Right lobe of liver (tissue), 6 donors: ENCODE measurements at regions not wholly inside any gene's neighbourhood (a gene's known extent, or its start where the extent isn't known, plus 50 kb on each side); places are given as distances from the start of the nearest gene placed in this dataset.
"Not testable (repeated sequence)": the region's sequence is repeated elsewhere in the genome, so short reads cannot be mapped to it uniquely, and the experiment has no call there.

ENCODE experiments used
- ATAC-seq, 4 donors: fragments of 200-7000 bp; cut with Tn5 transposase; one replicate each; pipeline ENCODE4 v1.9.1; 2020; ENCODE audit warnings: mild to moderate bottlenecking in 4 of 4, moderate library complexity in 4 of 4
- DNase-seq, 3 donors: peaks; one replicate each; pipeline ENCODE4 v3.0.0-alpha.2; 2020
- H3K27ac ChIP-seq, 3 donors: fragments of 200-600 bp; one replicate each; pipeline ENCODE4 v1.8.0; 2022
- H3K27me3 ChIP-seq, 2 donors: fragments of 200-600 bp; one replicate each; pipeline ENCODE4 v1.8.0; 2022
- H3K36me3 ChIP-seq, 4 donors: fragments of 200-600 bp; sonication (generic) in 1 of 4; one replicate each; pipeline versions ENCODE4 v1.5.1 to v1.8.0; 2017 to 2022; ENCODE audit warnings: control low read depth in 1 of 4
- H3K4me1 ChIP-seq, 4 donors: fragments of 200-600 bp; sonication (generic) in 1 of 4; one replicate each; pipeline versions ENCODE4 v1.5.1 to v1.8.0; 2017 to 2022; ENCODE audit warnings: control low read depth in 1 of 4
- H3K4me3 ChIP-seq, 3 donors: fragments of 200-600 bp; one replicate each; pipeline ENCODE4 v1.8.0; 2022
- H3K9me3 ChIP-seq, 4 donors: fragments of 200-600 bp; sonication (generic) in 1 of 4; one replicate each; pipeline versions ENCODE4 v1.5.1 to v1.8.0; 2017 to 2022; ENCODE audit warnings: control low read depth in 1 of 4
- POLR2A ChIP-seq: fragments of 450-650 bp; IDR thresholded peaks from one replicate; pipeline ENCODE4 v1.6.1; 2017; ENCODE audit warnings: antibody characterized with exemption, mild to moderate bottlenecking
- WGBS: methylation state at CpG from one replicate; pipeline ENCODE4 v1.1.6; 2018; ENCODE audit warnings: low coverage, low lambda C conversion rate; ENCODE audit not compliant: insufficient coverage; ENCODE audit errors: missing lambda C conversion rate; 5-methylcytosine and 5-hydroxymethylcytosine counted together
- intact Hi-C, 2 donors: fragments of 100-400 bp; cut with DNase I; formaldehyde crosslinking; loops; one replicate each; pipeline versions ENCODE4 v1.11.2 to v1.14.1; 2022
- TF ChIP-seq, protein P1 (sequence below), 4 donors: fragments of 200-600 bp in 3 of 4; fragments of 450-650 bp in 1 of 4; IDR thresholded peaks; one replicate each; pipeline versions ENCODE4 v1.5.1 to v1.8.0; 2016 to 2022; ENCODE audit warnings: antibody characterized with exemption in 4 of 4, mild to moderate bottlenecking in 2 of 4
- donor health status: DM: no; HTN: yes; CAD: no.
- donor health status: DM: no; HTN: no; CAD: no.
- donor health status: DM: no; HTN: no; CAD: no.
- donor health status: DM: no; HTN: yes; CAD: no.
- donor health status: DM: no; HTN: yes; CAD: no.

DNA sequence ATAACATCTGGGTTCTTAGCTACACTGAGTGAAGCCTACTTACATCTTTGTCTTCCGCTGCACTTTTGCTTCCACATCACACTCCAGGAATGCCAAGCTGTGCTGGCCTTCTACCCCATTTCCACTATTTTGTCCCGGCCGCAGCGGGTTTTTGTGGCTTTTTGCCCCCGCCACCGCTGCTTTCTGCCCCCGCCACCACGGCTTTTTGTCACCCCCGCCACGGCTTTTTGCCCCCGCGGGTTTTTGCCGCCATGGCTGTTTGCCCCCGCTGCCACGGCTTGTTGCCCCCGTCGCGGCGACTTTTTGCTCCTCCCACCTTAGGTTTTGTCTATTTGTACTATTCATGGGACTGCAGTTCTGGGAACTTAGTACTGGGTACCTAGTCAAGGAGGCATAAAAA lies 875.4 kb downstream of the ZNF37A start:
- 61% methylated on average over 18 of the region's 19 CpGs for WGBS
- H3K4me1 ChIP-seq, DNase-seq, H3K9me3 ChIP-seq, H3K27me3 ChIP-seq, ATAC-seq, H3K4me3 ChIP-seq, H3K27ac ChIP-seq, intact Hi-C loops, H3K36me3 ChIP-seq: not testable (repeated sequence)

DNA sequence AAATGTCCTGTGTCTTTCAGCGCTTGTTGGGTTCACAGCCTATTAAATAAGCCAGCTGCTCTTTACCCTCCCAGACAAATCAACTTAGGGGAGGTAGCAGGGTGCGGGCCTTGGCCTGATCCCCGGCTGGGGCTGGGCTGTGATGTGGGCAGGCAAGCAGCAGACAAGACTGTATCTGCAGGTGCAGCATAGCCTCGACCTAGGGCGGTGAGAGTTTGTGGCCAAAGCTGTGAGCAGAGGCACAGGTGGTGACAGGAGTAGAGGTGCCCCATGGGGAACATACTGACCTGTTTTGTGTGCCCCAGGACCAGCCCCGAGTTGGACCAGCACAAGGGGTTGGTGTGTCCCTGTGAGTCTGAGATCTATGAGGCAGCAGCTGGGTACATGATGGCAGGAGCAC lies 885.4 kb downstream of the ZNF37A start:
- DNase-seq (peak in 1 of 3 donors; percentile 27), ATAC-seq (peak in 1 of 4 donors; percentile 31)
- no peaks in the 10 kb centered on the region for H3K27me3 ChIP-seq
- TF ChIP-seq POLR2A: no peak
- TF ChIP-seq, protein P1, sequence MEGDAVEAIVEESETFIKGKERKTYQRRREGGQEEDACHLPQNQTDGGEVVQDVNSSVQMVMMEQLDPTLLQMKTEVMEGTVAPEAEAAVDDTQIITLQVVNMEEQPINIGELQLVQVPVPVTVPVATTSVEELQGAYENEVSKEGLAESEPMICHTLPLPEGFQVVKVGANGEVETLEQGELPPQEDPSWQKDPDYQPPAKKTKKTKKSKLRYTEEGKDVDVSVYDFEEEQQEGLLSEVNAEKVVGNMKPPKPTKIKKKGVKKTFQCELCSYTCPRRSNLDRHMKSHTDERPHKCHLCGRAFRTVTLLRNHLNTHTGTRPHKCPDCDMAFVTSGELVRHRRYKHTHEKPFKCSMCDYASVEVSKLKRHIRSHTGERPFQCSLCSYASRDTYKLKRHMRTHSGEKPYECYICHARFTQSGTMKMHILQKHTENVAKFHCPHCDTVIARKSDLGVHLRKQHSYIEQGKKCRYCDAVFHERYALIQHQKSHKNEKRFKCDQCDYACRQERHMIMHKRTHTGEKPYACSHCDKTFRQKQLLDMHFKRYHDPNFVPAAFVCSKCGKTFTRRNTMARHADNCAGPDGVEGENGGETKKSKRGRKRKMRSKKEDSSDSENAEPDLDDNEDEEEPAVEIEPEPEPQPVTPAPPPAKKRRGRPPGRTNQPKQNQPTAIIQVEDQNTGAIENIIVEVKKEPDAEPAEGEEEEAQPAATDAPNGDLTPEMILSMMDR (IDR thresholded peaks at IDR 0.05): no peak
- H3K9me3 ChIP-seq: no peaks in the 10 kb centered on the region
- H3K36me3 ChIP-seq: no peaks in the 10 kb centered on the region
- H3K4me1 ChIP-seq: no peaks in the 10 kb centered on the region
- no peak overlapping the region for H3K27ac ChIP-seq
- 43% methylated on average over 3 of the region's 6 CpGs for WGBS
- no peak overlapping the region for H3K4me3 ChIP-seq
- intact Hi-C loops: no loop called here
